Activated T-cell treated with anti-CD3 and anti-CD28 coated beads, Interleukin-2, amount 50 U/mL, for 24 hours (primary cell): ENCODE measurements at regions not wholly inside any gene's neighbourhood (a gene's known extent, or its start where the extent isn't known, plus 50 kb on each side); places are given as distances from the start of the nearest gene placed in this dataset.
"Not testable (repeated sequence)": the region's sequence is repeated elsewhere in the genome, so short reads cannot be mapped to it uniquely, and the experiment has no call there.

Experiments used
- DNase-seq: peaks from one replicate; pipeline ENCODE4 v3.0.0-alpha.2; 2020
- H3K27ac Mint-ChIP-seq: 2 replicates; pipeline ENCODE4 v1.8.0; 2020; ENCODE audit warnings: mild to moderate bottlenecking, mixed read lengths
- H3K27me3 Mint-ChIP-seq: 2 replicates; pipeline ENCODE4 v1.8.0; 2020; ENCODE audit warnings: mixed read lengths
- H3K36me3 Mint-ChIP-seq: 2 replicates; pipeline ENCODE4 v1.8.0; 2020; ENCODE audit warnings: low read depth, mixed read lengths
- H3K4me1 Mint-ChIP-seq: 2 replicates; pipeline ENCODE4 v1.8.0; 2020; ENCODE audit warnings: low read depth, mixed read lengths
- H3K4me3 Mint-ChIP-seq: 2 replicates; pipeline ENCODE4 v1.8.0; 2020; ENCODE audit warnings: mild to moderate bottlenecking, moderate library complexity, mixed read lengths
- H3K9me3 Mint-ChIP-seq: 2 replicates; pipeline ENCODE4 v1.8.0; 2020; ENCODE audit warnings: mixed read lengths

- no peaks in the 10 kb centered on the region for H3K36me3 Mint-ChIP-seq
- H3K27ac Mint-ChIP-seq, result no peak overlapping the region
- peaks cover 9% of the 10 kb centered on the region for H3K9me3 Mint-ChIP-seq
- H3K27me3 Mint-ChIP-seq, result no peaks in the 10 kb centered on the region
- H3K4me3 Mint-ChIP-seq, result no peak overlapping the region
- H3K4me1 Mint-ChIP-seq, result no peaks in the 10 kb centered on the region
- DNase-seq, result no peak
Measured at GRCh38 chr6:164791498-164791897, 517.9 kb downstream of the C6orf118 start.

GRCh38 chr6:164763788-164764187 lies 545.6 kb downstream of the C6orf118 start:
- no peak for DNase-seq
- no peaks in the 10 kb centered on the region for H3K36me3 Mint-ChIP-seq
- H3K27ac Mint-ChIP-seq, result no peak overlapping the region
- peaks cover 6% of the 10 kb centered on the region for H3K9me3 Mint-ChIP-seq
- H3K4me3 Mint-ChIP-seq, result no peak overlapping the region
- H3K27me3 Mint-ChIP-seq, result no peaks in the 10 kb centered on the region
- no peaks in the 10 kb centered on the region for H3K4me1 Mint-ChIP-seq

- no peak for DNase-seq
- H3K9me3 Mint-ChIP-seq, result peaks cover 3% of the 10 kb centered on the region
- no peak overlapping the region for H3K27ac Mint-ChIP-seq
- H3K4me1 Mint-ChIP-seq, result no peaks in the 10 kb centered on the region
- H3K4me3 Mint-ChIP-seq, result no peak overlapping the region
- H3K36me3 Mint-ChIP-seq, result no peaks in the 10 kb centered on the region
- no peaks in the 10 kb centered on the region for H3K27me3 Mint-ChIP-seq
Measured at GRCh38 chr6:164757451-164757850, 552.0 kb downstream of the C6orf118 start.

- no peak for DNase-seq
- Mint-ChIP-seq H3K27ac (no peak overlapping the region), H3K4me3 (no peak overlapping the region), H3K9me3 (peaks cover 3% of the 10 kb centered on the region), H3K36me3 (no peaks in the 10 kb centered on the region), H3K4me1 (no peaks in the 10 kb centered on the region), H3K27me3 (no peaks in the 10 kb centered on the region)
Measured at GRCh38 chr6:164756723-164757122, 552.7 kb downstream of the C6orf118 start.

- no peaks in the 10 kb centered on the region for H3K4me1 Mint-ChIP-seq
- no peak overlapping the region for H3K27ac Mint-ChIP-seq
- DNase-seq, result no peak
- H3K27me3 Mint-ChIP-seq, result no peaks in the 10 kb centered on the region
- no peaks in the 10 kb centered on the region for H3K36me3 Mint-ChIP-seq
- H3K4me3 Mint-ChIP-seq, result no peak overlapping the region
- H3K9me3 Mint-ChIP-seq, result peaks cover 3% of the 10 kb centered on the region
Measured at GRCh38 chr6:164756142-164756541, 553.3 kb downstream of the C6orf118 start.

GRCh38 chr6:164753517-164753916 lies 555.9 kb downstream of the C6orf118 start:
- H3K4me1 Mint-ChIP-seq, result no peaks in the 10 kb centered on the region
- H3K36me3 Mint-ChIP-seq, result no peaks in the 10 kb centered on the region
- H3K9me3 Mint-ChIP-seq, result peaks cover 3% of the 10 kb centered on the region
- H3K4me3 Mint-ChIP-seq, result no peak overlapping the region
- no peak for DNase-seq
- H3K27ac Mint-ChIP-seq, result no peak overlapping the region
- H3K27me3 Mint-ChIP-seq, result no peaks in the 10 kb centered on the region

GRCh38 chr6:164751395-164751794 lies 558.0 kb downstream of the C6orf118 start:
- Mint-ChIP-seq H3K36me3 (no peaks in the 10 kb centered on the region), H3K27me3 (no peaks in the 10 kb centered on the region), H3K9me3 (peaks cover 2% of the 10 kb centered on the region), H3K4me3 (no peak overlapping the region), H3K4me1 (no peaks in the 10 kb centered on the region), H3K27ac (no peak overlapping the region)
- DNase-seq, result no peak

GRCh38 chr6:164750128-164750527 lies 559.3 kb downstream of the C6orf118 start:
- no peak for DNase-seq
- Mint-ChIP-seq H3K4me3 (no peak overlapping the region), H3K4me1 (no peaks in the 10 kb centered on the region), H3K27me3 (no peaks in the 10 kb centered on the region), H3K36me3 (no peaks in the 10 kb centered on the region), H3K9me3 (peaks cover 9% of the 10 kb centered on the region), H3K27ac (no peak overlapping the region)

- Mint-ChIP-seq H3K27me3 (no peaks in the 10 kb centered on the region), H3K4me1 (no peaks in the 10 kb centered on the region), H3K36me3 (no peaks in the 10 kb centered on the region), H3K9me3 (peaks cover 14% of the 10 kb centered on the region), H3K27ac (no peak overlapping the region), H3K4me3 (no peak overlapping the region)
- DNase-seq, result no peak
Measured at GRCh38 chr6:164749221-164750064, 560.0 kb downstream of the C6orf118 start.

- no peaks in the 10 kb centered on the region for H3K4me1 Mint-ChIP-seq
- no peak overlapping the region for H3K4me3 Mint-ChIP-seq
- no peak overlapping the region for H3K27ac Mint-ChIP-seq
- DNase-seq, result no peak
- no peaks in the 10 kb centered on the region for H3K27me3 Mint-ChIP-seq
- no peaks in the 10 kb centered on the region for H3K36me3 Mint-ChIP-seq
- peaks cover 19% of the 10 kb centered on the region for H3K9me3 Mint-ChIP-seq
Measured at GRCh38 chr6:164744301-164744700, 565.1 kb downstream of the C6orf118 start.

- DNase-seq, result no peak
- H3K27ac Mint-ChIP-seq, result no peak overlapping the region
- peaks cover 19% of the 10 kb centered on the region for H3K9me3 Mint-ChIP-seq
- H3K27me3 Mint-ChIP-seq, result no peaks in the 10 kb centered on the region
- H3K4me3 Mint-ChIP-seq, result no peak overlapping the region
- no peaks in the 10 kb centered on the region for H3K36me3 Mint-ChIP-seq
- no peaks in the 10 kb centered on the region for H3K4me1 Mint-ChIP-seq
Measured at GRCh38 chr6:164741938-164742451, 567.4 kb downstream of the C6orf118 start.

GRCh38 chr6:164736090-164736489 lies 573.3 kb downstream of the C6orf118 start:
- H3K36me3 Mint-ChIP-seq, H3K4me3 Mint-ChIP-seq, H3K4me1 Mint-ChIP-seq, H3K9me3 Mint-ChIP-seq, H3K27ac Mint-ChIP-seq, H3K27me3 Mint-ChIP-seq, DNase-seq: not testable (repeated sequence)

GRCh38 chr6:164731539-164731938 lies 577.9 kb downstream of the C6orf118 start:
- Mint-ChIP-seq H3K27ac (no peak overlapping the region), H3K27me3 (no peaks in the 10 kb centered on the region), H3K9me3 (peaks cover 12% of the 10 kb centered on the region), H3K36me3 (no peaks in the 10 kb centered on the region), H3K4me3 (no peak overlapping the region), H3K4me1 (no peaks in the 10 kb centered on the region)
- DNase-seq, result no peak

GRCh38 chr6:164721460-164721859 lies 587.9 kb downstream of the C6orf118 start:
- Mint-ChIP-seq H3K9me3 (peaks cover 14% of the 10 kb centered on the region), H3K27me3 (no peaks in the 10 kb centered on the region), H3K27ac (no peak overlapping the region), H3K4me3 (no peak overlapping the region), H3K4me1 (no peaks in the 10 kb centered on the region), H3K36me3 (no peaks in the 10 kb centered on the region)
- DNase-seq, result no peak

- H3K27ac Mint-ChIP-seq, result no peak overlapping the region
- no peak overlapping the region for H3K4me3 Mint-ChIP-seq
- no peaks in the 10 kb centered on the region for H3K27me3 Mint-ChIP-seq
- no peak for DNase-seq
- no peaks in the 10 kb centered on the region for H3K36me3 Mint-ChIP-seq
- H3K9me3 Mint-ChIP-seq, result peaks cover 12% of the 10 kb centered on the region
- H3K4me1 Mint-ChIP-seq, result no peaks in the 10 kb centered on the region
Measured at GRCh38 chr6:164700497-164700896, 608.9 kb downstream of the C6orf118 start.
